ENCODE measurements at regions not wholly inside any gene's neighbourhood (a gene's known extent, or its start where the extent isn't known, plus 50 kb on each side); places are given as distances from the start of the nearest gene placed in this dataset.
"Not testable (repeated sequence)": the region's sequence is repeated elsewhere in the genome, so short reads cannot be mapped to it uniquely, and the experiment has no call there.

- Histone ChIP-seq H3K36me3 (peaks cover 6% of the 10 kb centered on the region; the same call in 1 of the 2 replicates), H3K4me3 (no peak overlapping the region), H3K27me3 (no peaks in the 10 kb centered on the region), H3K9me3 (peaks cover 7% of the 10 kb centered on the region)
- no peak for DNase-seq
Observed at GRCh38 chr15:100730129-100730528, 127.7 kb downstream of the ASB7 start.

DNA sequence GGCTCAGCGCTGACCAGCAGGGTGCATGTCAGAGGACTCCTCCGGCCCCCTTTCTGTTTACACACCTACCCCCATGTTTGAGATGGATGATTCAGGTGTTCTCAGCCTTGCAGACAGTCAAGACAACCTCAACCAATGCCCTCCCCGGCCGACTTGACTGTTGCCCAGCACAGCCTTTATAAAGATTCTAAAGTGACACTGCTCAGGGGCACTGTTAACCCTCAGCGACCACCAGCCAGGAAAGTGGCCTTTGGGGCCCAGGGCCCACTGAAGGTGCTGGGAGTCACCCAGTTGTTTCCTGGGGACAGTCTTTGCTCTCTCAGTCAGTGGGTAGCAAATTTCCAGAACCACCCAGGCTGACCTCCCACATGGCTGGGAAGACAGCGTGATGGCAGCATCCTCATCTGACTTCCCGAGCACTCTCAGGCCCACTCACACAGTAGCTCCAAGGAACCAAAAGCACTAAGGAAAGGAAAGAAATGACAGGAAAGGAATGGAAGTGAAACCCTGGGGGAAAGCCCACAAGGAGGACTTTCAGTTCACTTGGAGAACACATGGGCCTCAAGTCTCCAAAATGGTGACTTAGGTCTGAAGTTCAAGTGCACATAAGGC lies 128.4 kb downstream of the ASB7 start:
- no peak for DNase-seq
- H3K27me3 ChIP-seq = no peaks in the 10 kb centered on the region
- no peak overlapping the region for H3K4me3 ChIP-seq
- peaks cover 6% of the 10 kb centered on the region; the same call in 1 of the 2 replicates for H3K36me3 ChIP-seq
- peaks cover 7% of the 10 kb centered on the region for H3K9me3 ChIP-seq

DNA sequence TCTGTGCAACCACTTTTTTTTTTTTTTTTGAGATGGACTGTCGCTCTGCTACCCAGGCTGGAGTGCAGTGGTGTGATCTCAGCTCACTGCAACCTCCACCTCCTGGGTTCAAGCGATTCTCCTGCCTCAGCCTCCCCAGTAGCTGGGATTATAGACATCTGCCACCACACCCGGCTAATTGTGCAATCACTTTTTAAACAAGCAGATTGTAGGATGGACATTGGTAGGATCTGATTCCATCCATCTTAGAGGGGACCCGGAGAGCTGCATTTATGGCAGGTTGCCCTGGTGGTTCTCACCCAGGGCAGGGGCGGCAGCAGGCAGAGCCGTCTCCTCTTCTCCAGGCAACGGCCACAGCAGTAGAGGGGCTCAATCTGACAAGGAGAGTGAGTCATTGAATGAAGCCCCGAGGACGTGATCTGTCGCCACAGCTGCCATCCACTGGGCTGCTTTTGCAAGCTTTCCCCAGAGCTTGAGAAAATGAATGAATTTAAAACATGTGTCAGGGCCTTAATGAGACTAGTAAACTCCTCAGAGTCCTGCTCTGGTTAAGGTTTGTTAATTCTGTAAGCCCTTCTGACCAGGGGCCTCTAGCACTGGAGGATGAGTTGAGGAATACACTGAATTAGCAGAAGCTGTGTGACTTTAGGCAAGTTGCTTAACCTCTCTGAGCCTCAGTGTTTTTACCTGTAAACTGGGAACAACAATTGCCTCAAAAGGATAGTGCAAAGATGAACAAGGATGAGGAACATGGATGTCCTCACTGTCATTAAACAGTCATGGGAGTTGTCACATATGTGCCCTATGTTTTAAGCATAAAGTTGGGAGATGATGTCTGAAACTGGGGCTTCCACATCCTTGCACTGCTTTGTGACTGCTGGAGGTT lies 129.1 kb downstream of the ASB7 start:
- peaks cover 6% of the 10 kb centered on the region; the same call in 1 of the 2 replicates for H3K36me3 ChIP-seq
- H3K9me3 ChIP-seq = peaks cover 7% of the 10 kb centered on the region
- no peaks in the 10 kb centered on the region for H3K27me3 ChIP-seq
- no peak for DNase-seq
- H3K4me3 ChIP-seq = no peak overlapping the region

DNA sequence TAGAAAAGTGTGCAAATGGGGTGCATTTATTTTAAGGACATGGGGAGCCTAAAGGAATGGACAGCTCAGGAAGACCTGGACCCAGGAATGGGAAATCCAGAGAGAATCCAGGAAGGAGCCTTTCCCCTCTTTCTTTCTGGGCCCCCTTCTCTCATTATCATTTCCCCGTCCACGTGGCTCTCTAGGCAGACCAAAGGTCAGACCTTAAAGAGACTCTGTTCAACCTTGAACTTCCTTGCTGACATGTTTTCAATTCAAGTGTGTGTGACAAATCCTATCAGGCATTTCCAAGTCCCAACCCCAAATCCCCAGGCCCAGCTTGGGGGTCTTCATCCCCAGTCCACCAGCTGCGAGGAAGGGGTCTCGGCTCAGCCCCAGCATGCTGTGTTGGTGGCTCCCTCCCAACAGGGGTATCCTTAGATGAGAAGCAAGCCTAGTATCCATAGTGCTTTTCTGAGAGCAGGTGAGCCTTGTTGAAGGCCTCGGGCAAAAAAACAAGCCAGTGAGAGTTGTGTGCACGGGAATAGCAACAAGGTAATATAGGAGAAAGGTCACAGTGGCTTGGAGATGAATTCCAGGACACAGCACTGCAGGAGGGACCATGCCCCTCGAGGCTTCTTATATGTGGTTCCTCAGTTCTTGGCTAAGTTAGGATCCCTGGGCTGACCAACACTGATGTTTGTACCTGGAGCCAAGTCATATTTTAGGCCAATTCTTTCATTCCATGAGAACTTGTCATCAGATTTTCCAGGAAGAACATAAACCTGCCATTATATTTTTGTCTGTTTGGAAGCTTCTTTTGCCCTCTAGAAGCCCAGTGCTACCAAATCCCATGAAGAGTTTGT lies 130.0 kb downstream of the ASB7 start:
- H3K27me3 ChIP-seq = no peaks in the 10 kb centered on the region
- no peak overlapping the region for H3K4me3 ChIP-seq
- H3K36me3 ChIP-seq = peaks cover 6% of the 10 kb centered on the region; the same call in 1 of the 2 replicates
- peak; percentile 66 for DNase-seq
- H3K9me3 ChIP-seq = peaks cover 7% of the 10 kb centered on the region

GRCh38 chr15:100733101-100733842 lies 130.9 kb downstream of the ASB7 start:
- peaks cover 6% of the 10 kb centered on the region; the same call in 1 of the 2 replicates for H3K36me3 ChIP-seq
- no peak overlapping the region for H3K4me3 ChIP-seq
- peak; percentile 92 for DNase-seq
- no peaks in the 10 kb centered on the region for H3K27me3 ChIP-seq
- H3K9me3 ChIP-seq = peaks cover 7% of the 10 kb centered on the region

- H3K4me3 ChIP-seq, H3K27me3 ChIP-seq, H3K36me3 ChIP-seq, H3K9me3 ChIP-seq, DNase-seq: not testable (repeated sequence)
Observed at GRCh38 chr15:100733843-100734185, 131.4 kb downstream of the ASB7 start.

GRCh38 chr15:100734586-100734985 lies 132.2 kb downstream of the ASB7 start:
- H3K36me3 ChIP-seq = peaks cover 6% of the 10 kb centered on the region; the same call in 1 of the 2 replicates
- no peaks in the 10 kb centered on the region for H3K27me3 ChIP-seq
- H3K4me3 ChIP-seq = no peak overlapping the region
- DNase-seq = no peak
- H3K9me3 ChIP-seq = peaks cover 7% of the 10 kb centered on the region

DNA sequence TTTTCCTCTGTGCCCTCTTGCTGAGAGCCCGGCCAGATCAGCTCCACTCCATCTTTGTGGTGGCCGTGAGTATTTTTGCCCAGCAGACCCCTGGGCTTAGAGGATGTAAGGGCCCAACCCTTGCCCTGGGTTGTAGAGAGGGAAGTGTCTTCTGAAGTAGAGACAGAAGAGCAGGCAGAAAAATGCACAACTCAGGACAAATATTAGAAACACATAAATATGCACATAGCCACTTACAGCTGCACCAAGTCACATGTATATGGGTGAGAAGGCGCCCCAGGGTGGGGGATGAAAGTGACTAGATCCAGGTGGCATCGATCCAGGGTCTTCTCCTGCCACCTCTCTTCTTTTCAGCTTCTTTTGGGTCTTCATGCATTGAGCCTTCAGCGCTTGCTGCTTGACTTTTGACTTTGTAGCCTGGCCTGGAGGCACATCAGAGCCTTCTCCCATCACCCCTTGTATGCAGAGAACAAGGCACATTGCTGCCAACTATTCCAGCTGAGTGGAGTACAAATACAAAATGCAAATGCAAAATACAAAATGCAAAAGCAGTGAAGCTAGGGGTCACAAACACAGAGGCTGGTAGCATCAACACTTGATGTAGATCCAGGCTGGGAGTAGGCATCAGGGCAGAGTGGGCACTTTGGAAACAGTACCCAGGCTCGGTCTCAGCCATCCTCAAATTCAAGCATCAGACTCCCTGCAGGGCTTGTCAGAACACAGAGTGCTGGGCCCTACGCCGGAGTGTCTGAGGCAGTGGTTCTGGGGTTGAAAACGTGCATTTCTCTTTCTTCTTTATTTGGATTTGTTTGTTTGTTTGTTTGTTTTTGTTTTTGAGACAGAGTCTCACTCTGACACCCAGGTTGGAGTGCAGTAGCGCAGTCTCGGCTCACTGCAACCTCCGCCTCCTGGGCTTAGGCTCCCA lies 133.0 kb downstream of the ASB7 start:
- no peaks in the 10 kb centered on the region for H3K27me3 ChIP-seq
- peaks cover 7% of the 10 kb centered on the region for H3K9me3 ChIP-seq
- peaks cover 6% of the 10 kb centered on the region; the same call in 1 of the 2 replicates for H3K36me3 ChIP-seq
- no peak overlapping the region for H3K4me3 ChIP-seq
- DNase-seq = no peak

DNA sequence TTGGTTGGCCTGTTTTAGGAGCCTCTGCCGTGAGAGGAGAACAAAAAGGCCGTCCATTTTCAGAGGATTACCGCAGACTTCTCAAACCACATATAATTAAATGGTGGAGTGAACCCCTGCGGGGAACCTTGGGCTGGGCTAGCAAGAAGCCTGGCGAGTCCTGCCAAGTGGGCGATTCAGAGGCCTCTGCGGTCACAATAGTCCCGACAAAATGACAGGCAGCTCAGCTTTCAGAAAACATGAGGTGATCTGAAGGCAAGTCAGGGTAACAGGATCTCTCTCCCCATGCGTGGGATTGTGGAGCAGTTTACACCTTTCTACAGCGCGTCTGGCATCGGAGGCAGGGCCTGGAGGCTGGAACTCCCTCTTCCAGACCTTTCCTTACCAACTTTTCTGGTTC lies 134.8 kb downstream of the ASB7 start:
- DNase-seq = no peak

DNA sequence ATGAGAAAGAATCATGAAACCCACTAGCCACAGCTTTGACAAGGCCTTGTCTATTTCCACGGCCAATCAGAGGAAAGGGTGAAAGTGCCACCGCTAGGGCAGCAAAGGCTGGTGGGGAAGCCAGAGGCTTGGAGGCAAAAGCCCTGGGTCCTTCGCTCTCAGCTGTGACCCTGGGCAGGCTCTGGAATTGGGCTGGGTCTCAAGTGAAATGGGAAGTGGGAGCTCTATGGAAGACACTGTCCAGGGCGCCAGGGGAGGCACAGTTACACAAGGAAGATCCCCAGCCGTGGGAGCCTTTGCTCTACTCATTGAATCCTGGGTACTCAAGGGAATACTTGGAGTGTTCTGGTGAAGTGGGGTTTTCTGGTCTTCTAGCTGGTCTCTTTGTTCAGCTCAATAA lies 136.2 kb downstream of the ASB7 start:
- Histone ChIP-seq H3K27me3 (no peaks in the 10 kb centered on the region), H3K9me3 (peaks cover 7% of the 10 kb centered on the region), H3K36me3 (peaks cover 6% of the 10 kb centered on the region; the same call in 1 of the 2 replicates), H3K4me3 (no peak overlapping the region)
- DNase-seq = no peak

More for the DNA sequence above, 134.8 kb downstream of the ASB7 start:
- peaks cover 6% of the 10 kb centered on the region; the same call in 1 of the 2 replicates for H3K36me3 ChIP-seq
- no peak overlapping the region for H3K4me3 ChIP-seq
- H3K9me3 ChIP-seq = peaks cover 7% of the 10 kb centered on the region
- no peaks in the 10 kb centered on the region for H3K27me3 ChIP-seq

GRCh38 chr15:100740138-100740537 lies 137.7 kb downstream of the ASB7 start:
- Histone ChIP-seq H3K27me3 (no peaks in the 10 kb centered on the region), H3K4me3 (no peak overlapping the region), H3K36me3 (no peaks in the 10 kb centered on the region), H3K9me3 (no peaks in the 10 kb centered on the region; the same call in 1 of the 2 replicates)
- peak; percentile 71 for DNase-seq

DNA sequence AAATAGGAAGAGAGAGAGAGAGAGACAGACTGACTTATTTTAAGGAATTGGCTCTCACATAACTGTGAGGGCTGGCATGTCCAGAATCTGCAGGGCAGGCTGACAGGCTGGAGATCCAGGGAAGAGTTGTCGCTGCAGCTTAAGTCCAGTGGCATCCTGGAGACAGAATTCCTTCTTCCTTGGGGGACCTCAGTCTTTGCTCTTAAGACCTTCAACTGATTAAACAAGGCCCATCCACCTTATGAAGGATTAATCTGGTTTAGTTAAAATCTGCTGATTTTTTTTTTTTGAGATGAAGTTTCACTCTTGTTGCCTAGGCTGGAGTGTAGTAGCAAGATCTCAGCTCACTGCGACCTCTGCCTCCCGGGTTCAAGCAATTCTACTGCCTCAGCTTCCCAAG lies 128.0 kb upstream of the ALDH1A3 start:
- H3K9me3 ChIP-seq = peaks cover 16% of the 10 kb centered on the region
- no peak for DNase-seq
- H3K36me3 ChIP-seq = no peaks in the 10 kb centered on the region
- H3K4me3 ChIP-seq = no peak overlapping the region
- H3K27me3 ChIP-seq = no peaks in the 10 kb centered on the region

DNA sequence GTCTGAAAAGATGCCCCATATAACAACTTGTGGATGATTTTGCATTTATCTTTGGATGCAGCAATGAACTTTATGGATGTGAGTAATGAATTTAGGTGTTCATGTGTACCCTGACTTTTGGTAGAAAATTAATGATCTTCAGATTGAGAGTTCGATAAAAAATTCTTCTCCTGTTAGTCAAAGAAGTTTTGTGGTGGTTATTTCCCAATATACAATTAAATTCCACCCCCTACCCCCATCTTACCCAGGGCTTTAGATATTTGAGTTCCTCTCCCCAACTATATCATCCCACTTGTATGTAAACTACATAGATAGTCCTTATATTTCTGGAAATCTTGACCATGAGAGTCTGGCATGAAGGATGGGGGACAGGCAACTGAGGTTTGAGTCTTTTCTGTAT lies 126.1 kb upstream of the ALDH1A3 start:
- Histone ChIP-seq H3K36me3 (no peaks in the 10 kb centered on the region), H3K27me3 (no peaks in the 10 kb centered on the region), H3K9me3 (peaks cover 14% of the 10 kb centered on the region; the same call in 1 of the 2 replicates), H3K4me3 (no peak overlapping the region)
- DNase-seq = no peak

DNA sequence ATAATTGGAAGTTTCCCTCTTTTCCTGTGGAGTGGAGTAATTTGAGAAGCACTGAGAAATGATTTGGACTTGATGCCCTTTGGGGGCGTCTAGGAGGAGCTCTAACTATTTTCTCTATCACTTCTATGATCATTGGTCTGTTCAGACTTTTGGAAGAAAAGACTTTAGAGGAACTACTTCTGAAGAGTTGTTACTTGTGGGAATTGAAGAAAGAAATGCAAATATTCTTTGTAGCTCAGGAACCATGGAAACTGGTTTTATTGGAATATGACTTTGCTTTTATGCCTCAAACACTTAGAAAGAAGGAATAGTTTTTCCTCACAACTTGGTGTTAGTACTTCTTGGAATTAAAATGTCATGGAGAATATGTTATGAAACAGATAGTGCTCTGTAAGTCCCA lies 122.0 kb upstream of the ALDH1A3 start:
- DNase-seq = no peak
- H3K4me3 ChIP-seq = no peak overlapping the region
- H3K27me3 ChIP-seq = no peaks in the 10 kb centered on the region
- peaks cover 11% of the 10 kb centered on the region; the same call in 1 of the 2 replicates for H3K9me3 ChIP-seq
- no peaks in the 10 kb centered on the region for H3K36me3 ChIP-seq

DNA sequence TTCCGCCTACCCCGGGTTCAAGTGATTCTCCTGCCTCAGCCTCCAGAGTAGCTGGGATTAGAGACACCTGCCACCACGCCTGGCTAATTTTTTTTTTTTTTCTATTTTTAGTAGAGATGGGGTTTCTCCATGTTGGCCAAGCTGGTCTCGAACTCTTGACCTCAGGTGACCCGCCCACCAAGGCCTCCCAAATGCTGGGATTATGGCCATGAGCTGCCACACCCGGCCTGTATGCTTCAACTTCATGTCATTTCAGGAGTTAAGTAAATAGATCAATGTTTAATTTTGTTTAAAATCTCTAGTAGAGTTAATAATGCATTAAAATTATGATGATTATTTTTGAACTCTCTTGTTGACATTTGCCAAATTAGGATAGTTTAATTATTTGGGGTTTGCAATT lies 121.1 kb upstream of the ALDH1A3 start:
- peaks cover 11% of the 10 kb centered on the region; the same call in 1 of the 2 replicates for H3K9me3 ChIP-seq
- H3K4me3 ChIP-seq = no peak overlapping the region
- H3K27me3 ChIP-seq = no peaks in the 10 kb centered on the region
- no peak for DNase-seq
- no peaks in the 10 kb centered on the region for H3K36me3 ChIP-seq
